AG04450 (cell line): ENCODE measurements at regions not wholly inside any gene's neighbourhood (a gene's known extent, or its start where the extent isn't known, plus 50 kb on each side); places are given as distances from the start of the nearest gene placed in this dataset.

Source experiments
- CTCF ChIA-PET: fragments of 300-600, 350-600 bp; formaldehyde crosslinking; extraction: SDS; loops from one replicate; lab custom pipeline; 2022; ENCODE audit warnings: antibody characterized with exemption, inconsistent platforms; lab: Charles Lee
- POLR2A ChIA-PET: fragments of 350-600 bp; formaldehyde crosslinking; extraction: SDS; loops from one replicate; lab custom pipeline; 2021; ENCODE audit warnings: antibody characterized with exemption, inconsistent platforms; lab: Yijun Ruan, JAX
- DNase-seq: peaks from one replicate; pipeline ENCODE4 v3.0.0-alpha.2; 2011; ENCODE audit warnings: low read depth, low spot score
- H3K27ac ChIP-seq: one replicate; pipeline ENCODE4 v1.5.1; 2012; ENCODE audit warnings: low read depth, low read length, control low read depth
- H3K27me3 ChIP-seq: one replicate; pipeline ENCODE4 v1.6.0; 2012; ENCODE audit warnings: low read length; ENCODE audit not compliant: control insufficient read depth, insufficient read depth
- H3K4me3 ChIP-seq: 2 replicates; pipeline ENCODE4 v1.5.1; 2011; ENCODE audit warnings: mild to moderate bottlenecking, low read depth, low read length, control low read depth
- H3K9me3 ChIP-seq: 2 replicates; pipeline ENCODE4 v1.5.1; 2012; ENCODE audit warnings: low read length; ENCODE audit not compliant: control insufficient read depth, insufficient read depth
- TF ChIP-seq, protein P1 (sequence below): IDR thresholded peaks from 2 replicates; pipeline ENCODE4 v1.5.1; 2011; ENCODE audit warnings: low read depth, low read length, control low read depth, inconsistent platforms

DNA sequence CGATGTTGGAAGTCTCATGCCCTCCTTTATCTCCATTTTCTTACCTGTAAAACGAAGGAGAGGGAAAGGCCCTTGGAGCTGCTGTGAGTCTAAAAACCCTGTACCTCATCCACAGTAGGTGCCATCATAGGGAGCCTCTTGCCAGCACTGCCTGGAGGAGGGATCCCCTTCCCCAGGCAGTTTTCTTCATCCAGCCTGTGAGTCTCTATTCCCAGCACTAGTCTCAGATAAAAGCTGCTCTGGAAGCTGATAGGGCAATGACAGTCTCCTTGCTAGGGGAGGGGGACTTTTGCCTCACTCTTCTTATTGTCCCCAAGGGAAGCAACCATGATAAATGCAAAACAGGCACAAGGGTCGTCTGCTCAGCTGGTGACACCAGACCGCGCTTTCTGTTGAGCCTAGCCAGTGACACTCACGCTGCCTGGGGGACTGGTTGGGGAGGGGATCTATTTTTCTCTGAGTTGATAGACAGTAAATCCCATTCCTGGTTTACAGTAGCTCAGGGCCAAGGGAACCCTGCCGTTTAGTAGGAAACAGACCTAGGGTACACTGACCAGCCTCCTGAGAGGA lies 139.5 kb upstream of the NABP1 start:
- DNase-seq, result no peak
- Histone ChIP-seq H3K27me3 (peaks cover 4% of the 10 kb centered on the region), H3K9me3 (no peaks in the 10 kb centered on the region), H3K27ac (no peak overlapping the region), H3K4me3 (no peak overlapping the region)
- TF ChIP-seq, protein P1, sequence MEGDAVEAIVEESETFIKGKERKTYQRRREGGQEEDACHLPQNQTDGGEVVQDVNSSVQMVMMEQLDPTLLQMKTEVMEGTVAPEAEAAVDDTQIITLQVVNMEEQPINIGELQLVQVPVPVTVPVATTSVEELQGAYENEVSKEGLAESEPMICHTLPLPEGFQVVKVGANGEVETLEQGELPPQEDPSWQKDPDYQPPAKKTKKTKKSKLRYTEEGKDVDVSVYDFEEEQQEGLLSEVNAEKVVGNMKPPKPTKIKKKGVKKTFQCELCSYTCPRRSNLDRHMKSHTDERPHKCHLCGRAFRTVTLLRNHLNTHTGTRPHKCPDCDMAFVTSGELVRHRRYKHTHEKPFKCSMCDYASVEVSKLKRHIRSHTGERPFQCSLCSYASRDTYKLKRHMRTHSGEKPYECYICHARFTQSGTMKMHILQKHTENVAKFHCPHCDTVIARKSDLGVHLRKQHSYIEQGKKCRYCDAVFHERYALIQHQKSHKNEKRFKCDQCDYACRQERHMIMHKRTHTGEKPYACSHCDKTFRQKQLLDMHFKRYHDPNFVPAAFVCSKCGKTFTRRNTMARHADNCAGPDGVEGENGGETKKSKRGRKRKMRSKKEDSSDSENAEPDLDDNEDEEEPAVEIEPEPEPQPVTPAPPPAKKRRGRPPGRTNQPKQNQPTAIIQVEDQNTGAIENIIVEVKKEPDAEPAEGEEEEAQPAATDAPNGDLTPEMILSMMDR, result no peak
- POLR2A ChIA-PET, result interaction anchor here (0.7 kb wide), 1 partner anchor 655 kb away, joined by 3 read pairs; no protein-coding TSS in a partner anchor
- CTCF ChIA-PET, result interaction anchor here (0.5 to 5.1 kb wide), 38 partner anchors 9 to 747 kb away, joined by 3 to 40 read pairs (median 5); no protein-coding TSS in a partner anchor

DNA sequence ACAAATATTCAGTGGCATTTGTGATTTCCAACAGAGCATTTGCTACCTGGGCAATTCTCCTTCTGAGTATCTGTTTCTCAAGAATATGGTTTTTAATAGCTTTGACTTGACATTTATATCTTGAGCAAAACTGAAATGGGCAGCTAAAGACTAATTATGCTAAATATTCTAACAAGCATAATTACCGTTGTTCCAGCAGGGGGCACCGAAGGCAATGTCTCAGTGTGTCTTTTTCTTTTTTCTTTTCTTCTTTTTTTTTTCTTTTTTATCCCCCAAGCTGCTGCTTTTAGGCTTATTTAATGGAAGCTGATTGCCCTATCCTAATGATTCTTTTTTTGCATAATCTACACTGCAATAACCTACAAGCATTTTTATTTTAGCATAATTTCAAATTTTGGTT lies 138.9 kb upstream of the NABP1 start:
- Histone ChIP-seq H3K27me3 (peaks cover 4% of the 10 kb centered on the region), H3K9me3 (no peaks in the 10 kb centered on the region), H3K27ac (no peak overlapping the region), H3K4me3 (no peak overlapping the region)
- TF ChIP-seq, protein P1, result peak; percentile 76
- no peak for DNase-seq
- ChIA-PET CTCF (interaction anchor here (0.5 to 5.1 kb wide), 48 partner anchors 9 to 1807 kb away, joined by 3 to 40 read pairs (median 4); no protein-coding TSS in a partner anchor), POLR2A (interaction anchor here (0.7 kb wide), 1 partner anchor 654 kb away, joined by 3 read pairs; no protein-coding TSS in a partner anchor)

DNA sequence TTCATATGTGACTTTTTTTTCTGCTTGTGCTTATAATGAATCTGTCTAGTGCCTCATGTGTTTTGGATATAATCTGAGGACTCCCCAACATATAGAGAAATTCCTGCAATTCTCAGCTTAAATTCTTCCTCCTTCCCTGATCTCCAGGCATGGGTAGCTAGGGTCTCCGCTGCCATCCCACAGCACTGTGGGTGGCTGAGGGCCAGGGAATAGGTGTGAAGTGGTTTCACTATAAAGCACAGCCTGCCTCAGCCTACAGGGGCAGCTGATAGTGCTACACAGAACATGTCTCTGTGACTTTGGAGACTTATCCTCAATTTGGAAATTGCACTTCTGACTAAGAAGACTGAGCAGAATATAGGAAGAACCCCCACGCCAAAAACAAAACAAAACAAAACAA lies 137.3 kb upstream of the NABP1 start:
- TF ChIP-seq, protein P1, result no peak
- CTCF ChIA-PET, result interaction anchor here (0.6 to 5.1 kb wide), 8 partner anchors 11 to 745 kb away, joined by 4 to 40 read pairs (median 13); no protein-coding TSS in a partner anchor
- Histone ChIP-seq H3K9me3 (no peaks in the 10 kb centered on the region), H3K4me3 (no peak overlapping the region), H3K27me3 (peaks cover 4% of the 10 kb centered on the region), H3K27ac (no peak overlapping the region)
- POLR2A ChIA-PET, result no interaction called here
- DNase-seq, result no peak

DNA sequence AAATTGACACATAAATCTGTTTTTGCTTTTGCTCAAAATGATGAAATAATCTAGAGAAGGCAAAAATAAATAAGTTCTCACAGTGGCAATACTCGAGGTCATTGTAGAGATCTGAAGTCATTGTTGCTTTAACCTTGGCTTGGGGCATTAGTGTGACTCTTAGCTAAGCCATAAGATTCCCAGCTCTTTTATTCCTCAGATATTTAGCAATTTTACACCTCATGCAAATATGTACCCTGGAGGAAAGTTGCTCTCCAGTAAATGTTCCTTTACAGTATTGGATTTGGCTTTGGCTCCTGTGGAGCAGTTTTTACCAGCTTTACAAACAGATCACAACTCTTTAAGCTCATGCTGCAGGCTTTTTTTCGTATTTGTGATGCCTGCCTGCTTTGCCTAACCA lies 134.2 kb upstream of the NABP1 start:
- CTCF ChIA-PET, result interaction anchor here (0.6 to 1.5 kb wide), 4 partner anchors 11 to 652 kb away, joined by 3 to 5 read pairs (median 3); no protein-coding TSS in a partner anchor
- TF ChIP-seq, protein P1, result no peak

DNA sequence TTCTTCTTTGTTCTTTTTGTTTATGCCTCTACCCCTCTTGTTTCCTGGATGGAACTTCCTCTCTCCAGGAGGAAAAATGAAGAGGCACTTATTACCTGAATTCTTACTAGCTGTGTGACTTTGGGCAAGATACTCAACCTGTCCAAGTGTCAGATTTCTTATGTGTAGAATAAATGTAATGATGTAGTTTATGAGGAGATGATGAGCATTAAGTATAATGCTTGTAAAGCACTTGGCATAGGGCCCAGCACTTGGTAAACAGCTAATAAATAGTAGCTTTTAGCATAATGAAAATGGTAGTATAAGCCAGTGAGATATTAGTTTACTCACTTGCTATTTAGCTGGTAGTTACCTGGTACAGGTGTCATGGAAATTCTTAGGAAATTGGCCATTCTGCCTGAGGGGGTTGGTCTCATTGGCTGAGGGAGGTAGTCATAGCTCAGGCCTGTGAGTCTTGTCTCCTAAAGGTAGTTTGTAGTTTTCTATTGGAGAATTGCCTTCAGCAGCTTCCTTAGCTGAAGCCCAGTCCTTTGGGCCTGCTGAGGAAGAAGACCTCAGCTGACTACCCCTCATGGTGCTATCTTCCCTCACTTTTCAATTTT lies 133.4 kb upstream of the NABP1 start:
- H3K27me3 ChIP-seq, result peaks cover 3% of the 10 kb centered on the region
- ChIA-PET POLR2A (interaction anchor here (0.6 kb wide), 1 partner anchor 151 kb away, joined by 5 read pairs; no protein-coding TSS in a partner anchor), CTCF (interaction anchor here (0.6 to 1.5 kb wide), 3 partner anchors 10 to 651 kb away, joined by 3 to 5 read pairs (median 3); no protein-coding TSS in a partner anchor)
- H3K27ac ChIP-seq, result no peak overlapping the region
- TF ChIP-seq, protein P1, result no peak
- H3K9me3 ChIP-seq, result no peaks in the 10 kb centered on the region
- DNase-seq, result no peak
- no peak overlapping the region for H3K4me3 ChIP-seq

More for the DNA sequence above, 134.2 kb upstream of the NABP1 start:
- POLR2A ChIA-PET, result no interaction called here
- Histone ChIP-seq H3K4me3 (no peak overlapping the region), H3K9me3 (no peaks in the 10 kb centered on the region), H3K27ac (no peak overlapping the region), H3K27me3 (peaks cover 3% of the 10 kb centered on the region)
- DNase-seq, result no peak
